ENCODE measurements at regions not wholly inside any gene's neighbourhood (a gene's known extent, or its start where the extent isn't known, plus 50 kb on each side); places are given as distances from the start of the nearest gene placed in this dataset.
"Not testable (repeated sequence)": the region's sequence is repeated elsewhere in the genome, so short reads cannot be mapped to it uniquely, and the experiment has no call there.

- Histone ChIP-seq H3K4me1 (ENCODE audit: control insufficient read depth, insufficient read depth, low read length) (no peaks in the 10 kb centered on the region), H3K27me3 (ENCODE audit: control insufficient read depth, insufficient read depth, low read length) (peaks cover 2% of the 10 kb centered on the region), H3K9me3 (ENCODE audit: control insufficient read depth, insufficient read depth, low read length) (no peaks in the 10 kb centered on the region), H3K4me3 (ENCODE audit: low read depth, low read length) (no peak overlapping the region), H3K36me3 (ENCODE audit: control insufficient read depth, insufficient read depth, low read length) (no peaks in the 10 kb centered on the region), H3K9ac (ENCODE audit: low read depth, low read length) (no peak overlapping the region)
Observed at GRCh38 chr13:52926971-52927370, 78.5 kb upstream of the PCDH8 start.

DNA sequence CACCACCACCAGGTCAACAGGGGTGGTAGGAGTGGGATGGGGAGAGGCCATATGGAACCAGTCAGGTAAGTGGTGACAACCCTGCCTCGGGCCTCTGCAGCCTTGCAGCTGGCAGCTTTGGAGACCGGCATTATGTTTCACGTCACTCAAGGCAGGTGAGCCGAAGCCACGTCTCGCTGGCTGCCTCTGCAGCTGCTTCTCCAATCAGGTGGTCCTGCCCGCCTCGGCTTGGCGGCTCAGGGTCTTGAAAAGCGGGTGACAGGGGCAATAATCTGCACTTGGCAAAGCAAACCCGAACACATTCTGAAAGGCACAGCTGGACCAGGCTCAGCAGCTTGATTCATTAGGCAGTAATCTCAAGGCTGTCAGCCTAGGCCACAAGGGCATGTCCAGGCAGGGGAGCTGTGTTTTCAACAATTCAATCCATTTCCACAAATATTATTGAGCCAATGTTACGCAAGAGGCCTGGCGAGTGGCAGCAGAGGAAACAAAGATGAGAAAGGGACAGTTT lies 77.4 kb upstream of the PCDH8 start:
- no peaks in the 10 kb centered on the region for H3K9me3 ChIP-seq (ENCODE audit: control insufficient read depth, insufficient read depth, low read length)

DNA sequence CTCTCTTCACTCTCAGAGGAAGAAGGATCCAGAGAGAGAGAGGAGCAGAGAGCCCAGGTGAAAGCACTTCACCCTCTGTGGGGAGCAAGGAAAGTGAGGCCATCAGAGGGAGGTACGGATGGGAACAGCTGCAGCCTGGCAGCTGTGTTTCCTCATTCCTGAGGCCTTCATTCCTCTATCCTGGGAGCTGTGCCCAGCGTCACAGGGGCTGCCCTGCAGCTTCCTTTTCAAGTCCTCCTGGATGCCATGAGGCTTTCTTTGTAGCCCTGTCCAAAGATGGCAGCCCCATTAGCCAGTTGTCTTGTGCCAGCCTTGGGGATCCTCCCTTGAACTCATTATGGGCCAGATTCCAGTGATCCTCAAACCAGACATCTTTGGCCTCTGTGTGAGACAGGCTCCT lies 76.8 kb upstream of the PCDH8 start:
- Histone ChIP-seq H3K4me1 (ENCODE audit: control insufficient read depth, insufficient read depth, low read length) (no peaks in the 10 kb centered on the region), H3K4me3 (ENCODE audit: low read depth, low read length) (no peak overlapping the region), H3K27me3 (ENCODE audit: control insufficient read depth, insufficient read depth, low read length) (peaks cover 2% of the 10 kb centered on the region), H3K9me3 (ENCODE audit: control insufficient read depth, insufficient read depth, low read length) (no peaks in the 10 kb centered on the region), H3K36me3 (ENCODE audit: control insufficient read depth, insufficient read depth, low read length) (no peaks in the 10 kb centered on the region), H3K9ac (ENCODE audit: low read depth, low read length) (no peak overlapping the region)

More for the DNA sequence above, 77.4 kb upstream of the PCDH8 start:
- Histone ChIP-seq H3K9ac (ENCODE audit: low read depth, low read length) (no peak overlapping the region), H3K36me3 (ENCODE audit: control insufficient read depth, insufficient read depth, low read length) (no peaks in the 10 kb centered on the region), H3K4me1 (ENCODE audit: control insufficient read depth, insufficient read depth, low read length) (no peaks in the 10 kb centered on the region), H3K4me3 (ENCODE audit: low read depth, low read length) (no peak overlapping the region), H3K27me3 (ENCODE audit: control insufficient read depth, insufficient read depth, low read length) (peaks cover 2% of the 10 kb centered on the region)

- H3K4me3 ChIP-seq (ENCODE audit: low read depth, low read length), result no peak overlapping the region
- H3K9ac ChIP-seq (ENCODE audit: low read depth, low read length), result no peak overlapping the region
- H3K9me3 ChIP-seq (ENCODE audit: control insufficient read depth, insufficient read depth, low read length), result no peaks in the 10 kb centered on the region
Observed at GRCh38 chr13:52924289-52925148, 76.1 kb upstream of the PCDH8 start.

DNA sequence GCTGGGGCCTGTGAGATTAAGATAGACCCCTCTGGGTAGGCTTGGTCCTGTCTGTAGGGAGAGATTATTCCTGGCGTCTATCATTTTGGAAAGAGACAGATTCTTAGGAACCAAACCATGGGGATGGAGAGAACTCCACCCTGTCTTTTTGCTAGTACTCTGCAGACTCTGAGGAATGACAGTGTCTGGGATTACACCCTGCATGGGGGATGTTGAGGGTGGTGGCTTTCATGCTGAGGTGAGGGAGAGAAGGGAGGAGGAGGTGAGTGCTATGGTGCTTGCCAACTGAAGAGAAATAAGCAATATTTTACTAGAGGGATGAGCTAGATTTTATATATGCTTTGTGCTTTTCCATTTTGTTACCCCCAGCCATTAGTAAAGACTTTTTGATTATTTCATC lies 74.5 kb upstream of the PCDH8 start:
- Histone ChIP-seq H3K27me3 (ENCODE audit: control insufficient read depth, insufficient read depth, low read length) (peaks cover 2% of the 10 kb centered on the region), H3K4me1 (ENCODE audit: control insufficient read depth, insufficient read depth, low read length) (no peaks in the 10 kb centered on the region), H3K9me3 (ENCODE audit: control insufficient read depth, insufficient read depth, low read length) (no peaks in the 10 kb centered on the region), H3K4me3 (ENCODE audit: low read depth, low read length) (no peak overlapping the region), H3K9ac (ENCODE audit: low read depth, low read length) (no peak overlapping the region), H3K36me3 (ENCODE audit: control insufficient read depth, insufficient read depth, low read length) (no peaks in the 10 kb centered on the region)

More at GRCh38 chr13:52924289-52925148, 76.1 kb upstream of the PCDH8 start:
- Histone ChIP-seq H3K36me3 (ENCODE audit: control insufficient read depth, insufficient read depth, low read length) (no peaks in the 10 kb centered on the region), H3K4me1 (ENCODE audit: control insufficient read depth, insufficient read depth, low read length) (no peaks in the 10 kb centered on the region), H3K27me3 (ENCODE audit: control insufficient read depth, insufficient read depth, low read length) (peaks cover 2% of the 10 kb centered on the region)

GRCh38 chr13:52921194-52921593 lies 72.8 kb upstream of the PCDH8 start:
- H3K4me3 ChIP-seq (ENCODE audit: low read depth, low read length), result no peak overlapping the region
- no peaks in the 10 kb centered on the region for H3K9me3 ChIP-seq (ENCODE audit: control insufficient read depth, insufficient read depth, low read length)
- no peaks in the 10 kb centered on the region for H3K4me1 ChIP-seq (ENCODE audit: control insufficient read depth, insufficient read depth, low read length)
- peaks cover 2% of the 10 kb centered on the region for H3K27me3 ChIP-seq (ENCODE audit: control insufficient read depth, insufficient read depth, low read length)
- no peaks in the 10 kb centered on the region for H3K36me3 ChIP-seq (ENCODE audit: control insufficient read depth, insufficient read depth, low read length)
- H3K9ac ChIP-seq (ENCODE audit: low read depth, low read length), result no peak overlapping the region

DNA sequence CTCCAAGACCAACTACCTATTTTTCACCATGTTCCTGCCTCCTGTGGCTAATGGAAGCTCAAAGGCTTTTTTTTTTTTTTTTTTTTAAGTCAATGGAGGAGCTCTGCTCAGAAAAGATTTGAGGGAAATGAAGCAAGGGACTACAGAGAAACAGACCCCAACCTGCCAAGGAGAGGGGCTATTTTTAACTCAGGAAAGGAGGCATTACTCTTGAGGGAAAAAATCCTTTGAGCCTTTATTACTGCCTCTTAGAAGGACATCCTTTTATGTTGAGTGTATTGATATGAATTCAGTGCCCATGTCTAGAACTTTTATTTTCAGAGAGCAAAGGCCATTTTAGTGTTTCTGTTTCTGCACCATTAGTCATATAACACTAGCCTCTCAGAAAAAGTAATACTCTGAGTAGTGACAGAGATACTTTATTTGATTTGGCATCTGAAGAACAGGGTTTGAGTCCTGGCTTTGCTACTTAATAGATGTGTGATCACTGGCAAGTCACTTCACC lies 68.1 kb upstream of the PCDH8 start:
- H3K36me3 ChIP-seq (ENCODE audit: control insufficient read depth, insufficient read depth, low read length), result no peaks in the 10 kb centered on the region
- no peak overlapping the region for H3K9ac ChIP-seq (ENCODE audit: low read depth, low read length)
- H3K4me1 ChIP-seq (ENCODE audit: control insufficient read depth, insufficient read depth, low read length), result no peaks in the 10 kb centered on the region
- no peaks in the 10 kb centered on the region for H3K9me3 ChIP-seq (ENCODE audit: control insufficient read depth, insufficient read depth, low read length)
- H3K27me3 ChIP-seq (ENCODE audit: control insufficient read depth, insufficient read depth, low read length), result no peaks in the 10 kb centered on the region
- no peak overlapping the region for H3K4me3 ChIP-seq (ENCODE audit: low read depth, low read length)

- no peak overlapping the region for H3K9ac ChIP-seq (ENCODE audit: low read depth, low read length)
- H3K9me3 ChIP-seq (ENCODE audit: control insufficient read depth, insufficient read depth, low read length), result no peaks in the 10 kb centered on the region
- H3K36me3 ChIP-seq (ENCODE audit: control insufficient read depth, insufficient read depth, low read length), result no peaks in the 10 kb centered on the region
- H3K4me3 ChIP-seq (ENCODE audit: low read depth, low read length), result no peak overlapping the region
- no peaks in the 10 kb centered on the region for H3K27me3 ChIP-seq (ENCODE audit: control insufficient read depth, insufficient read depth, low read length)
- H3K4me1 ChIP-seq (ENCODE audit: control insufficient read depth, insufficient read depth, low read length), result peaks cover 7% of the 10 kb centered on the region
Observed at GRCh38 chr13:52911340-52911739, 62.9 kb upstream of the PCDH8 start.

DNA sequence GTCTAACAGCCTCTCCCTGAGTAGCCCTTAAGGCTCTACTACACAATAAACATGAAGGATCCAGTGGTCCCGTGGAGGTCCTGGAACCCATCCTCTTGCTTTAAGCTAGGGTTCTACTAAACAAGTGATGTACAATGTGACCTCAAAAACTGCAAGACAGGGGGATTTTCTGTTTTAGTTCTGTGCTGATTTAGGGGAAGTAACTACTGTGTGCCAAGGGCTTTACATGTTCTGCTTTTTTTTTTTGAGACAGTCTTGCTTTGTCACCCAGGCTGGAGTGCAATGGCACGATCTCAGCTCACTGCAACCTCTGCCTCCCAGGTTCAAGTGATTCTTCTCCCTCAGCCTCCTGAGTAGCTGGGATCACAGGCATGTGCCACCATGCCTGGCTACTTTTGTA lies 61.9 kb upstream of the PCDH8 start:
- peaks cover 16% of the 10 kb centered on the region for H3K4me1 ChIP-seq (ENCODE audit: control insufficient read depth, insufficient read depth, low read length)
- H3K9me3 ChIP-seq (ENCODE audit: control insufficient read depth, insufficient read depth, low read length); H3K9ac ChIP-seq (ENCODE audit: low read depth, low read length); H3K27me3 ChIP-seq (ENCODE audit: control insufficient read depth, insufficient read depth, low read length); H3K4me3 ChIP-seq (ENCODE audit: low read depth, low read length); H3K36me3 ChIP-seq (ENCODE audit: control insufficient read depth, insufficient read depth, low read length): not testable (repeated sequence)

- H3K4me3 ChIP-seq (ENCODE audit: low read depth, low read length), result peak overlapping the region; percentile 0
- no peaks in the 10 kb centered on the region for H3K9me3 ChIP-seq (ENCODE audit: control insufficient read depth, insufficient read depth, low read length)
- H3K9ac ChIP-seq (ENCODE audit: low read depth, low read length), result no peak overlapping the region
- no peaks in the 10 kb centered on the region for H3K36me3 ChIP-seq (ENCODE audit: control insufficient read depth, insufficient read depth, low read length)
- H3K27me3 ChIP-seq (ENCODE audit: control insufficient read depth, insufficient read depth, low read length), result no peaks in the 10 kb centered on the region
- H3K4me1 ChIP-seq (ENCODE audit: control insufficient read depth, insufficient read depth, low read length), result peaks cover 43% of the 10 kb centered on the region
Observed at GRCh38 chr13:52906122-52906903, 57.9 kb upstream of the PCDH8 start.

- H3K4me3 ChIP-seq (ENCODE audit: low read depth, low read length), result no peak overlapping the region
- H3K27me3 ChIP-seq (ENCODE audit: control insufficient read depth, insufficient read depth, low read length), result no peaks in the 10 kb centered on the region
- H3K36me3 ChIP-seq (ENCODE audit: control insufficient read depth, insufficient read depth, low read length), result no peaks in the 10 kb centered on the region
- H3K9me3 ChIP-seq (ENCODE audit: control insufficient read depth, insufficient read depth, low read length), result no peaks in the 10 kb centered on the region
- no peak overlapping the region for H3K9ac ChIP-seq (ENCODE audit: low read depth, low read length)
- peaks cover 43% of the 10 kb centered on the region for H3K4me1 ChIP-seq (ENCODE audit: control insufficient read depth, insufficient read depth, low read length)
Observed at GRCh38 chr13:52905701-52906100, 57.3 kb upstream of the PCDH8 start.

Measured in iPS-15b (cell line).